C4-2B (cell line): ENCODE measurements at regions not wholly inside any gene's neighbourhood (a gene's known extent, or its start where the extent isn't known, plus 50 kb on each side); places are given as distances from the start of the nearest gene placed in this dataset.

Source experiments
- ZFX ChIP-seq: fragments of 450-650 bp; IDR thresholded peaks from 2 replicates; pipeline ENCODE4 v1.6.1; 2017
- TF ChIP-seq, protein P1 (sequence below): fragments of 450-650 bp; conservative IDR thresholded peaks from 2 replicates; pipeline ENCODE4 v1.5.1; 2017; ENCODE audit warnings: mild to moderate bottlenecking

DNA sequence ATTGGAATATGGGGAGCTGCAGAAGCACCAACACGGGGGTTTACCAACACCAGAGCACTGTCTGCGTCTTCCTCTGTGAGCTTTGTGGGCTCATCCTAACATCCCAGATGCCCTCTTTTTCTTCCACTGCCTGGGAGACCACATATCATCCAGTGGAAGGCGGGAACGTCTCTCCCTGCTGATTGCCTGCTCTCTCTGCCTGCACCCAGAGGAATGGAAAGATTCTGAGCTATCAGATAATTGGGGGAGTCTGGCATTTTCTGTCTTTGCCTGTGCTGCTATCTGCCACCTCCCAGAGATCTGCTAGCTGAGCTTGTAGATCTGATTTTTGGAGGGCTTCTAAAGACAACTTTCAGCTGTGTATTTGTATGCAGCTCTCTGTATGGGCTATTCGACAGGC lies 166.2 kb upstream of the PLXNA2 start:
- TF ChIP-seq, protein P1, sequence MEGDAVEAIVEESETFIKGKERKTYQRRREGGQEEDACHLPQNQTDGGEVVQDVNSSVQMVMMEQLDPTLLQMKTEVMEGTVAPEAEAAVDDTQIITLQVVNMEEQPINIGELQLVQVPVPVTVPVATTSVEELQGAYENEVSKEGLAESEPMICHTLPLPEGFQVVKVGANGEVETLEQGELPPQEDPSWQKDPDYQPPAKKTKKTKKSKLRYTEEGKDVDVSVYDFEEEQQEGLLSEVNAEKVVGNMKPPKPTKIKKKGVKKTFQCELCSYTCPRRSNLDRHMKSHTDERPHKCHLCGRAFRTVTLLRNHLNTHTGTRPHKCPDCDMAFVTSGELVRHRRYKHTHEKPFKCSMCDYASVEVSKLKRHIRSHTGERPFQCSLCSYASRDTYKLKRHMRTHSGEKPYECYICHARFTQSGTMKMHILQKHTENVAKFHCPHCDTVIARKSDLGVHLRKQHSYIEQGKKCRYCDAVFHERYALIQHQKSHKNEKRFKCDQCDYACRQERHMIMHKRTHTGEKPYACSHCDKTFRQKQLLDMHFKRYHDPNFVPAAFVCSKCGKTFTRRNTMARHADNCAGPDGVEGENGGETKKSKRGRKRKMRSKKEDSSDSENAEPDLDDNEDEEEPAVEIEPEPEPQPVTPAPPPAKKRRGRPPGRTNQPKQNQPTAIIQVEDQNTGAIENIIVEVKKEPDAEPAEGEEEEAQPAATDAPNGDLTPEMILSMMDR = no peak
- no peak for TF ChIP-seq ZFX
